Keratinocyte (primary cell): ENCODE measurements at regions not wholly inside any gene's neighbourhood (a gene's known extent, or its start where the extent isn't known, plus 50 kb on each side); places are given as distances from the start of the nearest gene placed in this dataset.

Experiments
- DNase-seq: peaks from one replicate; pipeline ENCODE4 v3.0.0-alpha.2; 2011; ENCODE audit warnings: low read depth, missing footprints, low spot score
- FAIRE-seq: peaks from 2 replicates; lab custom pipeline; 2011; peaks lifted over from hg19 to GRCh38; lab: Jason Lieb, UNC
- H2AFZ ChIP-seq: 2 replicates; pipeline ENCODE4 v1.6.0; 2012; ENCODE audit warnings: low read length, control low read depth, inconsistent platforms; ENCODE audit not compliant: control insufficient read depth
- H3K27ac ChIP-seq: 2 replicates; pipeline ENCODE4 v1.5.1; 2011; ENCODE audit warnings: low read length; ENCODE audit not compliant: control insufficient read depth, insufficient read depth
- H3K27me3 ChIP-seq: 3 replicates; pipeline ENCODE4 v1.6.0; 2011; ENCODE audit warnings: low read length; ENCODE audit not compliant: control insufficient read depth, insufficient read depth; ENCODE audit errors: extremely low read depth
- H3K36me3 ChIP-seq, 2 experiments: 2 replicates in 1 of 2; 3 replicates in 1 of 2; pipeline ENCODE4 v1.5.1; 2011; ENCODE audit warnings: low read length in 2 of 2, mild to moderate bottlenecking in 1 of 2; ENCODE audit not compliant: control insufficient read depth in 2 of 2, insufficient read depth in 2 of 2; ENCODE audit errors: extremely low read depth in 1 of 2
- H3K4me1 ChIP-seq: 3 replicates; pipeline ENCODE4 v1.5.1; 2011; ENCODE audit warnings: low read length; ENCODE audit not compliant: control insufficient read depth, insufficient read depth; ENCODE audit errors: extremely low read depth
- H3K4me2 ChIP-seq: 3 replicates; pipeline ENCODE4 v1.6.0; 2011; ENCODE audit warnings: low read depth, low read length; ENCODE audit not compliant: control insufficient read depth, insufficient read depth; ENCODE audit errors: extremely low read depth
- H3K4me3 ChIP-seq, 3 experiments: fragments of 200-600 bp in 1 of 3; sonication (generic) in 1 of 3; 2 replicates in 2 of 3; 3 replicates in 1 of 3; pipeline ENCODE4 v1.5.1; 2011 to 2016; ENCODE audit warnings: low read length in 3 of 3, mild to moderate bottlenecking in 3 of 3, control low read depth in 2 of 3, inconsistent platforms in 1 of 3, low read depth in 1 of 3, mixed read lengths in 1 of 3, mixed run types in 1 of 3, moderate library complexity in 1 of 3; ENCODE audit not compliant: control insufficient read depth in 2 of 3, insufficient read depth in 2 of 3; ENCODE audit errors: extremely low read depth in 1 of 3
- H3K79me2 ChIP-seq: 2 replicates; pipeline ENCODE4 v1.6.0; 2012; ENCODE audit warnings: low read length; ENCODE audit not compliant: control insufficient read depth, insufficient read depth
- H3K9ac ChIP-seq: 3 replicates; pipeline ENCODE4 v1.6.0; 2011; ENCODE audit warnings: low read length; ENCODE audit not compliant: control insufficient read depth, insufficient read depth; ENCODE audit errors: extremely low read depth
- H3K9me1 ChIP-seq: 3 replicates; pipeline ENCODE4 v1.6.0; 2011; ENCODE audit warnings: low read length; ENCODE audit not compliant: control insufficient read depth, insufficient read depth; ENCODE audit errors: extremely low read depth
- H3K9me3 ChIP-seq: 2 replicates; pipeline ENCODE4 v1.5.1; 2012; ENCODE audit warnings: low read depth, low read length; ENCODE audit not compliant: control insufficient read depth
- H4K20me1 ChIP-seq: 3 replicates; pipeline ENCODE4 v1.6.0; 2011; ENCODE audit warnings: low read length; ENCODE audit not compliant: control insufficient read depth, insufficient read depth; ENCODE audit errors: extremely low read depth
- CTCF ChIP-seq, 3 experiments: IDR thresholded peaks in 1 of 3; conservative IDR thresholded peaks in 1 of 3; optimal IDR thresholded peaks in 1 of 3; 2 replicates in 2 of 3; 3 replicates in 1 of 3; pipeline versions ENCODE3 to v1.5.1; 2011; ENCODE audit warnings: low read length in 3 of 3, mild to moderate bottlenecking in 3 of 3, moderate library complexity in 2 of 3, control low read depth in 1 of 3, inconsistent platforms in 1 of 3; ENCODE audit not compliant: insufficient read depth in 2 of 3; ENCODE audit errors: extremely low read depth in 1 of 3
- EZH2 ChIP-seq: IDR thresholded peaks from one replicate; pipeline ENCODE4 v1.6.1; 2012; ENCODE audit warnings: inconsistent platforms, mild to moderate bottlenecking, low read length, moderate library complexity
- dilution Hi-C: fragments of 300-500 bp; cut with MboI; formaldehyde crosslinking; loops from one replicate; pipeline ENCODE4 v1.7.0; 2020; ENCODE audit warnings: low sequenced_read_pairs; ENCODE audit not compliant: extremely low pct_ligation_motif_present

GRCh38 chr20:39312676-39313075, 350.5 kb downstream of the DHX35 start:
- Histone ChIP-seq H2AFZ (no peak overlapping the region), H3K9me3 (no peaks in the 10 kb centered on the region), H3K9me1 (no peaks in the 10 kb centered on the region), H3K4me2 (no peak overlapping the region), H3K79me2 (no peaks in the 10 kb centered on the region), H3K4me1 (no peaks in the 10 kb centered on the region), H3K27me3 (no peaks in the 10 kb centered on the region), H3K4me3 (no peak overlapping the region), H3K9ac (no peak overlapping the region), H3K36me3 (no peaks in the 10 kb centered on the region), H4K20me1 (no peaks in the 10 kb centered on the region), H3K27ac (no peak overlapping the region)
- dilution Hi-C loops = no loop called here
- TF ChIP-seq EZH2 = no peak
- TF ChIP-seq CTCF (optimal IDR thresholded peaks at IDR 0.05 in 1 of 3, IDR thresholded peaks at IDR 0.05 in 1 of 3, conservative IDR thresholded peaks at IDR 0.05 in 1 of 3; ENCODE audit: extremely low read depth in 1 of 3, insufficient read depth in 2 of 3, low read length in 3 of 3) = no peak
- DNase-seq (no peak), FAIRE-seq (no peak)

GRCh38 chr20:39311851-39312506, 349.8 kb downstream of the DHX35 start:
- Histone ChIP-seq H3K79me2 (no peaks in the 10 kb centered on the region), H4K20me1 (no peaks in the 10 kb centered on the region), H3K9me1 (no peaks in the 10 kb centered on the region), H3K27ac (no peak overlapping the region), H3K36me3 (no peaks in the 10 kb centered on the region), H3K4me3 (no peak overlapping the region), H3K9me3 (no peaks in the 10 kb centered on the region), H3K27me3 (no peaks in the 10 kb centered on the region), H3K9ac (no peak overlapping the region), H3K4me1 (no peaks in the 10 kb centered on the region), H2AFZ (no peak overlapping the region), H3K4me2 (no peak overlapping the region)
- DNase-seq (no peak), FAIRE-seq (no peak)
- TF ChIP-seq CTCF (optimal IDR thresholded peaks at IDR 0.05 in 1 of 3, IDR thresholded peaks at IDR 0.05 in 1 of 3, conservative IDR thresholded peaks at IDR 0.05 in 1 of 3; ENCODE audit: extremely low read depth in 1 of 3, insufficient read depth in 2 of 3, low read length in 3 of 3) (no peak), EZH2 (no peak)
- dilution Hi-C loops = no loop called here
